ENCODE measurements at regions not wholly inside any gene's neighbourhood (a gene's known extent, or its start where the extent isn't known, plus 50 kb on each side); places are given as distances from the start of the nearest gene placed in this dataset.

DNA sequence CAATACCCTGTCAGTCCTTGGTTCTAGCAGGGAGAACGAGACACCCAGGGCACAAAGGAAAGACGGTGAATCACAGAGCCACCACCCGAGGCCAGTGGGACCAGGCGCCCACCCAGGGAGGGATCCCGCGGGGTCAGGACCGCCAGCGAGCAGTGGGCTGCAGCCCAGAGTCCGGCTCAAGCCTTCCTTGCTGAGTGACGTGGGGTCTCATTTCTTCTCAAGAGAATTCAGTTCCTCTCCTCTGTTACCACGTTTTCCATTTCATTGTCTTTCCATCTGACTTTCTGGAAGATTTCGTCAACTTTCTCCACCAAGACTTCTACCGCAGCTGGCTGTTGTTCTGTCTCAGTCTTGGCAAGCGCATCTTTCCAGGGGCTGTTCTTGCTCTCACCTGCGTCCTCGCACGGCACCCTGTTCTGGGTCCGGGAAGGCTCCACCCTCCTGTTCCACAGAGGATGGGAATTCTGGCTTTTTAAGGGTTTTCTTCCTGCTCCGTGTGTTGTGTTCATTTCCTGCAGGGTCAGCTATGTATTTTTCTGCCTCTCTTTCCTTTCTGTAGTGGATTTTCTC, 248.6 kb downstream of the NDUFA10 start:
- DNase-seq, result no peak

DNA sequence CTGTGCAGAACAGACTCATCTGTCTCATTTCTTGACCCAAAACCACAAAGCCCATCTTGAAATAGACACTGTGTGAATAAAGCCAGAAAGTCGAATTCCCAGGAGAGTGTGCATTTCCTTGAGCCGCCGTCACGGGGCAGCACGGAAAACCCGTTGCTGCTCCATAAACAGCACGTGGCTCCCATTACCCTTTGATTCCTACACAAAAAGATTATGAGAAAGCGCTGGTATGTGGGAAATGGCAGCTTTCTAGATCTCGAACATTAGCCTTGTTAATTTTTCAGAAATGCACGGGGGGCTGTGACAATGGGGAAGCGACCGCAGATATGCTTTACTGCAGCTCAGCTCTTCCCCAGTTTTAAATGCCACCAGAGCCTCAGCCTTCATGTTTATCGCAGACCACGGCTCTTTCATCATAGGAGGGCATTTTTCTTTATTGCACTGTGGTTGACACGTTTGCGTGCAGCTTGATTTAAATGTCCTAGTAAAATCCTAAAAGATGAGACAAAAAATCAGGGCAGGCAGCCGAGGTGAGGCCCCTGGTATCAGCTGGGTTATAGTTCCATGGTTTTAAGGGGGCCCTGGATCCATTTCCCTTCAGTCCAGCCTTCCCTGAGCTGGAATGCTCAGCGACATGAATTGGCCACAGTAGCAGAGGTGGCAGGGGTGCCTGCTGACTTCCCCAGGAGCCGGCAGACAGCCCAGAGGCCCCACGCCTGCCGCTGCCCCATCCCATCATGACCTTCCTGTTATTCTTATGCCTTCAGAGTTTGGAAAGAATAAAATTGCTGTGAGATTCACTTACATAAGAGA, 249.3 kb downstream of the NDUFA10 start:
- DNase-seq, result no peak

DNA sequence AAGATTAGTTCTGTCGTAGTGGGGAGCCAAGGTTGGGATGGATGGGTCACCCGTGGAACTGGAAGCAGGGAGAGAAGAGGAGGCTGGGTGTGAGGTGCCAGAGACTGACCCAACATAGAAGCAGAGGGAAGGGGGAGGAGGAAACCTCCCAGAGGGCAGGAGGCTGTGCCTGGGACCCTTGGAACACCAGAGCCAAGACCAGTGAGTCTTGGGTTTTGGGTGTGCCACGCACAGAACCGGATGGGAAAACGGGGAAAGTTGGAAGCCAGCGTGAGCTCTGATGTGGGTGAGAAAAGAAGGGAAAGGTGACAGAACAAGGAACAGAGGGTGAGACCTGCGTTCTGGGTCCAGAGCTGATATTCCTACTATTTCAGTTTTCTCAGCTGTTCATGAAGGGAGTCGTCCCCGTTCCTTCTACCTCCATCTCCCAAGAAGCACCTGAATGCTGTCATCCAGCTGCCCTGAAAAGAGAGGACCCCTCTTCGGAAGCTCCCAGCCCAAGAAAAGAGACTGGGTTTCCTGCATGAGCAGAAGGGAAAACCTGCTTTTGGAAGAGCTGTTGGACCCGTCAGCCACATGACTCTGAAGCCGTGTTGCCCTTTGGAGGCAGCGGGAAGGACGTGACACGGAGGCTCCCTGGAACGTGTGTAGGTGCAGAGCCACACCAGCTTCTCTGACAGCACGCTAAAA, 250.1 kb downstream of the NDUFA10 start:
- DNase-seq, result no peak

DNA sequence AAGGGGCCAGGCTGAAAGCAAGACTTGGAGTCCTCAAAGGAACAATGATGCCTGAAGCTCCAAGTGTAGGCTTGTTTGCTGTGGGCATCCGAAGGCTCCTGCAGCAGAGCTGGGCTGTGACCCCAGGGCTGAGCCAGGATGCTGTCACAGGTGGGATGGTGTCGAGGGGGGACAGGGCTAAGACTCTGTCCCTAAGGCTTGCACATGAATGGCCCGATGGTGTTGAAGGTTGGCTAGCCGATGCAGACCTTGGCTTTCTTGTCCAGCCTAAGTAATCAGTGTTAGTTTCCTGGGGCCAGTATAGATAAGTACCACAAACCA, 251.0 kb downstream of the NDUFA10 start:
- no peak for DNase-seq

DNA sequence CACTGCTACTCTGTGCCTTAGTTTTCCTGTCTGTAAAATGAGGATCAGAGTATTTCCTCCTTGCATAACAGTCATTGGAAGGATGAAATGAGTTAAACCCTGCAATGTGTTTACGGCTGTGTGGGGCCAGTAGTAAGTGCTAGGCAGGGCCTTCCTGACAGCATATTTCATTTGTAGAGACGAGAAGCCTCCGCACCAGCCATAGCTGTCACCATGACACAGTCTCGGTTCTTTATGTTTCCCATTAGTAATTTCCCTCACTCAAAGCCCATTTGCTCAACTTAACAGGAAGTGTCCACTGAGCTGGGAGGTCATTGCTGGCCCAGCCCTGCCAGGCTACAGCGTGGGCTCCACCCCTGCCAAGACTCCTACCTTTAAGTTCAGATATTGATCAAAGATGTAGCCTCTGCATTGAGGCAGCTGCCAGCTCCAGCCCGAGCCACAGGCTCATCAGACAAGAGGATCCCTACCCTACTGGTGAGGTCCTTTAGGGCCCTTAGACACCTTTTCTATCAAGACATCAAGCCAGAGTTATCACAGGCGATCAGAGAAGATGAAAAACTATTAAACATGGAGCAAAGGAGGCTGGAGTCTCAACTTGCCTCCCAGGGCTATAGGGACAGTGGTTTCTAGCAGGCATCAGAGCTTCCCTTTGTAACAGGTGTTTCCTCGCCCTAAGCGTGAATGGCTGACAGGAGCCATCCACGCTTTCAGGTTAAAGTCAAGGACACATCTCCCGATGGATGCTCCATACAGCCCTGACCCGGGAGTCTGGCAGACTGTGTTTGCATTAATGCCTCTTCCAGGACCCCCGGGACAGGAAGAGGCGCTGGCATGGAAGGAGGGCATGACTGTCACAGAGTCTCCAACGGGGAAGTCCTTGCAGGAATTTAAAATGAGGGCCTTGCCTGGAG, 251.7 kb downstream of the NDUFA10 start:
- DNase-seq, result no peak

DNA sequence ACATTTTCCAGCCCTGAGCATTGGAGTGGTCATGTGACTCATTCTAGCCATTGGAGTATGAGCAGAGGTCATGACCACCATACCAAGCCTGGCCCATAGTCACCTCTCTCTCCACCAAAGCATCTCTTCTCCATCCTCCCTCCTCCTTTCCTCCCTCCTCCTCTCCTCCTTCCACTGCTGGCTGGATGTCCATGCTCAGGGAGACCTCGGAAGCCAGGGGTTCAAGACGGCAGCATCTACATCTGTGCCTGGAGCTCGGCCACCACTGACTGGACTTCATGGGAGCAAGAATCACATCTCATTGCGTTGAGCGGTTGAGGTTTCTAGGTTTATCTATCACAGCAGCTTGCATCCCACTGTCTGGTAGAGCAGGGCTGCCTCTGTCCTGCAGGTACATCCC, 252.4 kb downstream of the NDUFA10 start:
- no peak for DNase-seq

DNA sequence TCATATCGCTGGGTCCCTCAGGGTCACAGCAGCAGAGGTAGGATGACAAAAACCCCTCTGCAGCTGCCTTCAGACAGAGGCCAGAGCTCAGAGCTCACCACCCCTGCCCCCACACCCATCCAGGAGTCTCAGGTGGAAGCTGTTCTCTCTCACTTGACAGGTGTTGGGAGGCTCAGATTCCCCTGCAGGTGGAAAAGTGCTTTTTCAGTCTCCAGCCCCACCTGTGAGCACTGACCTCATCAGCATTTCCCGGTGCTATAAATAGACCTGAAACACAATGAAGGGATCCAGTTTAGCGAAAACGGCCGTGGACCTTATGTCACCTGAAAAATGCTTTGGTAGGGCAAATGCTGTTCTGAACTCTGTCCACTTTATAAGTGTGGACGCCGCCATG, 254.9 kb downstream of the NDUFA10 start:
- no peak for DNase-seq

DNA sequence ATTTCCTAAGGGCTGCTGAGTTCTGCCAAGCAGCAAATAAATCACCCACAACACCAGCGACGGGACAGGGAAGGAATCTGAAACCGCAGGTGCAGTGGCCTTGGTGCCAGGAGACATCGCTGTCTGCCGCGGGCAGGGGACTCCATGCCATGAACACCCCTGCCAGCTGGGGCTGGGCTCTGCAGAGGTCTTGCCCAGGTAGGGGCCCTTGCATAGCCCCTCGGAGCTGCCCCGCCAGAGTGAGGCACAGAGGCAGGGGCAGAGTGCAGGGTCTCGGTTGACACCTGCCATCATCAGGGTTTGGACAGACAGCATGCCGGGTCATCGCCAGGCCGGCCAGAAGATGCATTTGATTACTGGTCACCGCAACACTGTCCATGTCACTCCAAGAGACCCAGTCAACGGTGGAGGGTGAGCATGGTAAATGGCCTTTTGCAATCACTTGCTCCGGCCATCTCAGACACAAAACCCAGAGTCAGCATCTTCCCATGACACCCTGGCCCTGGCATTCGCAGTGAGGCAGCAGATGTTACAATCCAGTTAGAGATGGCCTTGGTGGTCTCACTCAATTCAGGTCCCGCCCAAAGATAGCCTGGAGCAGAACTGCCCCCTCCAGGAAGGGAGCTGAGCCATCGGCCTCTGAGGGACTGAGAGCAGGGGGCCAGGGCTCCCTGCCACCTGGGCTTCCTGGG, 255.4 kb downstream of the NDUFA10 start:
- DNase-seq, result no peak

DNA sequence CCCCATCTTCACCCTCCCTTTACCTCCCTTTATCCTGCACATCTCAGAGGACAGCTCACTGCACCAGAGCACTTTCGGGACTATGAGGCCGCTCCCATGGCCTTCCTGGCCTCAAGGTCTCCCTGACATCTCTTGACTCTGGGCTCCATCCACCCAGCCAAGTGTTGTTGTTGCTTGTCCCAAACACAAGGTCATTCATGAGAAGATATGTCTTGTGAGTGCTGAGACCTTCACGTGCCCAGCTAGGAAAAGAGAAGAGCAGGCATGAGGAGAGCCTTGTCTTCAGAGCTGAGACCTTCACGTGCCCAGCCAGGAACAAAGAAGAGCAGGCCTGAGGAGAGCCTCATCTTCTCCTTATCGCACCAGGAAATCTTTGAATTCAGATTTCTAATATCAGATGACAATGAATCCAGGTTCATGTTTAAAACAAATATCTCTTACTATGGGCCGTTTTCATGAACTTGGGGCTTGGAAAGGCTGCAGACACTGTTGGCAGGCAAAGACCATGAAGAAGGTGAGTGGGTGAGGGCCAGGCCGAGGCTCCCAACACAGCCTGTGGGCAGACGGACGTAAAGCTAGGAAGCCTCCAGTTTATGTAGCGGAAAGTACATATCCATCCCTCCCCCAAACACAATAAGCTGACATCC, 256.1 kb downstream of the NDUFA10 start:
- DNase-seq, result no peak

DNA sequence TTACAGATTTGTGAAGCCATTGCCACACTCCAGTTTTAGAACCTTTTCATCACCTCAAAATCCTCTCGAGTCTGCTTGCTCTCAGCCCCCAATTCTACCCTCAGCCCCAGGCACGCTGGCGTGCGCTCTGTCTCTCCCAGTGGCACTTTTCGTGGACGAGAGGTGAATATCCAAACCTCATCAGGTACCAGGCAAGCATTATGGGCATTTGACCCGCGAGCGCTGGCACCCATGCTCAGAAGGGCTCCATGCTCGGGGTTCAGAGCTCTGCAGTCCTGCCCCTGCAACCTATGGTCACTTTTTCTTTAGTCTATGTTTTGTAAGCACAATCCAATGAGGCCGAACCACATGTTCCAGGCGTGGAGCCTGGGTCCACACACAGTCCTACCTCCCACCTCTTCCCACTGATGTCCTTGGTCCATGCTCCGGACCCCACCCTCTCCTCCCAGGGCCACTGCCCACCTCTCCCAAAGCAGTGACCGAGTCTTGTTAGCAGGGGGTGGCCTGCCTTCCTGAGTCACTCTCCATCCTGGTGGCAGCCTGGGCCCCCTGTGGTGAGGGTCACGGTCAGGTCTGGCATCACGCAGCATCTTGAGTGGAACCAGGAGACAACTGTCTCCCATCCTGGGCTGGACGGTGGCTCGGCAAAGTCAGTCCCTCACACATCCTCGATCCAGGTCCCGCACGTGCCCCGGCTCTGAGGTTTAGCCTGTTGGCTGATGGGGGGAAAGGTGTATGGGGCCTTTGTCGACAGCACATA, 256.9 kb downstream of the NDUFA10 start:
- DNase-seq, result no peak

DNA sequence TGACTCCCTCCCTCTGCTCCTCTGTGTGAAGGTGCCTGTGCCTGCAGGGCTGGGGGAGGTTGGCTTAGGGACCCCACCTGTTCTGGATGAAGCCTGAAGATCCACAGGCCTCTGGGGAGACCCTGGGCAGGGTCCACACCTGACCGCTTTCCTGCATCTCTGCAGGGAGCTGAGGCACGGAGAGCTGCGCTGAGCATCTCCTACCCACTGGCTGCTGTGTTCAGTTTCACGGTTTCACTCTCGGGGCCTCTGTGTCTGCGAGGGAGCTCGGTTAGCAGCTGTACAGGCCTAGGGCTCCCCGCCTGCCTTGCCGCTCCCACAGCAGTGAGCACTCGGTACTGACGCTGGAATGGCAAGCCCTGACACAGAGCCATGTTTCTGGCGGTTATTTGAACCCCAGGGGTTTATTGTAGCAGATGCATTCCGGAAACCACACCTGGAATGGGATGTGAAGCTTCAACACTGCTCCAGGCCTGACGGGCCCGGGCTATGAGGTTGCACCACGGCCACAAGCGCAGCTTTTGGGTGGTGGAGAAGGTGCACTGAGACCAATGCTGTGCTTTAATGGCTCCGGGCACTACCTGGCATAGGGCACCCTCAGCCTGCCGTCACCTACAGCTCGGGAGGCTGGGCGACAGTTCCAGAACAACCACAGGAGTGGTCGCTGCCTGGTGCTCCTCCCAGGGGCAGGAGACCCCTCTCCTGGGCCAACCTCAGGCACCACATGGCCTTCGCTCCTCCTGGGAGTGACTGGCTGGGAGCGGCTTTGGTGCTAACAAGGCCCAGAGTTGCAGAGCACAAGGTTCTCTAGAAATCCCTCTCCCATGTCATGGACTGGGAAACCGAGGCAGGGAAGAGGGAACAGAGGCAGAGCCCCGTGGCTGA, 257.9 kb downstream of the NDUFA10 start:
- no peak for DNase-seq

DNA sequence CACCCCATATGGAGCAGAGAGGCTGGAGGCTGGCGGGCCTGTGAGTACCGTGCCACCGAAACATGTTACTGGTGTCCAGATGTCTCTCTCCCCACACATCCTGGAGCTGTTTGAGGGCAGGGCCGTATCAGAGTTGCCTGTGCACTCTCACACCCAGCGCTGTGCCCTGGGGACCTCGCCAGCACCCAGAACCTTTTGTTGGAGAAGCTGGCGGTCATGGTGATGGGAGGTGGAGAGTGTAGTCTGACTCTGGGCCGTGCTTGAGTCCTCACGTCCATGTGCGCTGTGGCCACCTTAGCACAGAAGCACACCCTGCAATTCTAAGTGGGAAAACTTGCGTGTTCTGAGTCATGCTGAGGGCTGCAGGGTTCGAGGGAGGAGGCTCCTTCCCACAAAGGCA, 259.2 kb downstream of the NDUFA10 start:
- no peak for DNase-seq

DNA sequence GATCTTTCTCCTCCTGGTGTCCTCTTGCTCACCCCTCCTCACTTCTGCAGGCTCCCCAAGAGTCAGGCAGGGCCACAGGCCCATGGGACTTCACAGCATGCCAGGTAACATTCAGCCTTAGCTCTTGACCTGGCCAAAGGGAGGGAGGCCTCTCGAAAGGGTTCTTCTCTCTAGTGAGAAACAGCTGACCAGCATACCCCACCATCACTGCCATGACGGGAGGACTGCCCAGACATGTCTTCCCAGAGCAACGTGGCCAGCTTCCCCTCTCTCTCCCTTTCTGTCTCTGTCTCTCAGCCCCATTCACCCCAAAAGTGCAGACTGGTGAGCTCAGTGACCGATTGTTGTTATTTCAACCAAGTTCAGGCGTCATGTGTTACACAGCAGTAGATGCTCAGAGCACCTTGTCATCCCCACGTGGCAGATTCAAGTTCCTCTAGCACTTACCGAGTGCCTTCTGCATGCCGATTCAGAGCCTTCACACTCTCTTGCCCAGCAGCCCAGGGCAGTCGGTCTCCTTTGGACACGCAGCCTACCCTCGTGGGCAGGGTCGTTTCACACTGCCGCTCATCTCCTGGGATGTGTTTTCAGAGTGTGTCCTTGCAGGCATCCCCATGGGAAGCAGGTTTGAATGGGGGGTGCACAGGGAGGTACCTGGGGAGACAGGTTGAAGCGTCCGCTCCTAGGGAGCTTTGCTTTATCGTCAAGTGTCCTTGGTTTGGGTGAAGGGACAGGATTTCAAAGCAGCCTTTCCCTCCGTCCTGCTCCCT, 259.9 kb downstream of the NDUFA10 start:
- DNase-seq, result no peak

DNA sequence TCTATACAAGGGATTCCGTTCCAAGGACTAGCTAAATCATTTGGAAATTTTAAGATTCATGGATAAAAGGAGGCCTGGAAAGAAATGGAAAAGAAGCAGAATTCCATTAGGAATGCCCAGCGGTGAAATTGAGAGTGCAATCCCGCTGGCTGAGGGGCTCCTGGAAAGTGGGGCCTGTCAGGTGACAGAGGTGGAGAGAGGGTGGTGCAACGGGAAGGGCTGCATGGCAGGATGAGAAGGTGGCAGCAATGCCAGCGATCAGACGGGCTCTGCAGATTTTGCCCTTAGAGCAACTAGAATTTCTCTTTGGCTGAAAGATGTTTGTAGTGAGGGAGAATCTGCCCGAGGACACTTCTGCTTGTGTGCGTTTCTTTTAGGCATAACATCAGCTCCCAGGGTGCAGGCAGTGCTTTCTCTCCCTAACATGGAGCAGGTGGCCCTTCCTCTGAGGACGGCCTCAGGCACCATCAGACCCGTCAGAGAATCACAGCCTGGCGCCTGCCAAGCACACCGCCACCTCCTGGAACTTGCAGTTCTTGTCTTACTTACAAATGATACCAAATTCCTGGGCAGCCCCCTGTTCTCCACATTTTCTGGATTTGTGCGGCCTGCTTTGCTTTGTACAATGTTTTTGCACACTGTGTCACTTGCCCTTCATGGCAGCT, 261.6 kb downstream of the NDUFA10 start:
- DNase-seq, result no peak

DNA sequence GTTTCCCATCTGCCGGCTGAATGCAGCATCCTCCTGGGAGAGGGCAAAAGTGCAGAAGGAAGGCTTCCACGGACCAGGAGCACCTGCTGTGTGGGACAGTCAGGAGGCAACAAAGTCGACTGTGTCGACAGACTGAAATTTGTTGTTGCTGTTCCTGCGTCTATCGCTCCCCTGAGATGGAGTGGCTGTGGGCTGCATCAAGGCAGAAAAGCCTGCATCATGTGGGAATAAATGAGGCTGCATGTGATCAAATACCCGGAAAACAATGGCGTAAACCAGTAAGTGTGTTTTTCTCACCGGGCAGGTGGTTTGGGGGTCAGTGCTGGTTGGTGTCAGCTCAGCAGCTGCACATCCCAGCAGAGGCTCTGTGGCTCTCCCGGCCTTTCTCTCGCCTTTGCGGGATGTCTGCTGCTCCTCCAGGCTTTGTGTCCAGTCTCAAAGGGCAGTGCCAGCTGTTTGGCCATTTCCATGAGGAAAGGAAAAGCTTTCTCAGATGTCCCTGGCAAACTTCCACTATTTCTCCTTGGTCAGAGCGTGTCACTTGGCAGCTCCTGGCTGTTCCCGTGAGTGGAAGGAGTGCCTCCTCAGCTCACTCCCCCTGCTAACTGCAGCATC, 262.4 kb downstream of the NDUFA10 start:
- DNase-seq, result no peak

DNA sequence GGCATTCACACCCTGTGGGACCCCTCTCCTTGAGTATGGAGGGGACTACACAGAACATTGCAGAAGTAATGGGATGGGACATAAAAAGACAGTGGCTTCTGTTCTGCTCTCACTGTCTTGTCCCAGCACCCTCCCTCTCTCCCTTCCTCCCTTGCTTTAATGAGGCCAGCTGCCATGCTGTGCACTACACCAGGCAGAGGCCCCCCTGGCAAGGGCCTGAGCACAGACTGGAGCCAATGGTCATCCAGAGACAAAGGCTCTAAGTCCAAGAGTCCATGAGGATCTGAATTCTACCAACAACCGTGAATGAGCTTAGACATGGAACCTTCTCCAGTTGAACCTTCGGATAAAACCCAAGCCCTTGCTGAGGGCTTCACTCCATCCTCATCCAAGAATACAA, 263.0 kb downstream of the NDUFA10 start:
- no peak for DNase-seq

DNA sequence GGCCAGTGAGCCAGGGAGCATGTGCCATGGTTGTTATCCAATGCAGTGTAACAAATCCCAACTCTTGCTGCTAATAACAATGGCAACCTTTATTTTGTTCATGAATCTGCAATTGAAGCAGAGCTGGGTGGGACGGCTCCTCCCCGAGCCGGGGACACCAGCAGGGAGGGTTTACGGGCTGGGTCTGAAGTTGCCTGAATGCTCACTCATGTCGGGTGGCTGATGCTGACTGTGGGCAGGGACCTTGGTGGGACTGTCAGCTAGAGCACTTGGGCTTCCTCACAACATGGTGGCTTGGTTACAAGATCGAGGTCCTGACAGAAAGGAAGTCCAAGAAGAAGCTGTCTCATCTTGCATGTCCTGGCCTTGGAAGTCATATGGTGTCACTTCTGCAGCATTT, 264.5 kb downstream of the NDUFA10 start:
- DNase-seq, result no peak

DNA sequence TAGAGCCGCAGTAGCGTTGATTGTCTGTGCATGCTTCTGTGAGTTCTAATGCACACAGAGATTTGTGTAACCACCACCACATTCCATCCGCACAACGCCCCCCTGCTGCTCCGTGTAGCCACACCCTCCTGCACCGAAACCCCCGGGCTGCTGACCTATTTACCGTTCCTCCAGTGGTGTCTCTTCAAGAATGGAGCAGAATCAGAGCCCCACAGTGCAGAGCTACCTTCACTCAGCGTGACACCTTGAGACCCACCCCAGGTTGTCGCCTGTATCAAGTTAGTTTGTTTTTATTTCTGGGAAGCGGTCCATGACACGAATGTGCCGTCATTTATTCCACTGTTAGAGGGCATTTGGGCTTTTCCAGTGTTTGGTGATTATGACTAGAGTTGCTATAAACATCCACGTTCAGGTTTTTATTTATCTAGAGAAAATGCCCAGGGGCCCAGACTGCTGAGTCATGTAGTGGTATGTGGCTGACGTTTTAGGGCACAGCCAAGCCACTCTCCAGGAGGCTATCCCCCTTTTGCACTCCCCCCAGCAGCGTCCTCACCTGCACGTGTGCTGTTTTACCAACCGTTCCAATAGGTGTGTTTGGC, 266.8 kb downstream of the NDUFA10 start:
- no peak for DNase-seq

Measured in AML-193 (cell line).